HG02885 (cell line): ENCODE measurements at regions not wholly inside any gene's neighbourhood (a gene's known extent, or its start where the extent isn't known, plus 50 kb on each side); places are given as distances from the start of the nearest gene placed in this dataset.
"Not testable (repeated sequence)": the region's sequence is repeated elsewhere in the genome, so short reads cannot be mapped to it uniquely, and the experiment has no call there.

Experiments
- ATAC-seq: cut with Tn5 transposase; IDR thresholded peaks from one replicate; pipeline ENCODE4 v1.9.1; 2021; ENCODE audit warnings: mild to moderate bottlenecking; ENCODE audit not compliant: unreplicated experiment, poor library complexity

DNA sequence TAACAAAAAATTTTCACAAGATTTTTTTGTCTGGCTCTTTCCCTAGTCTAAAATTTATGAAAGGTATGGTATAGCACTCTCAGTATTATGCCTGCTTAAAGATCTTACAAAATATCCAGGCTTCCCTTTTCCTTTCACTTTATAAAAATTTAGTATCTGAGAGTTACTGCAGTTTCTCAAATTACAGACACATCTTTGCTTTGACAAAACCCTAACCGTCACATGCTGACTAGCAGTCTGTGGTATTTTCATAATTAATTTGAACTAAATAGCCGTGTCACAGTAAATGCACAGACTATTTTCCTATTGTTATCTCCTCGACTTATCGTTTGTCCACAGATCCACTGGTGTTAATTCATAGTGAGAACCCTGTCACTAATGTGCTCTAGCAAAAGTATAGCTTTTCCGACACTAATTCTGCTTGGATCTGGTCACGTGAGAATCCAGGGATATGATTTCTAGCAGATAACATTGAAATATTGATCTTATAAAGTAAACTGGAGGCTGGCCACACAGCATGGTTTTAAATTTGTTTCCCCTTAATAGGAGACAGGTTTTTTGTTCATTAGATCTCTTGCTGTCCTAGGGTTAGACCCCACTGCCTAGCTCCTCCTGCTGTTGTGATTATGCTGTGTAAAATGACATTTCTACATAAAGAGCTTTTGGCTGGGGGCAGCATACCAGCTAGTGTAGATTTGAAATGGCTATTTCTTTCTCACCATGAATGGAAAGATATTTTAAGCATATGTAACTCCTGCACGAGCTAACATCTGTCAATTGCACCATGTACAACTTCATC is 340.6 kb upstream of the SASH1 start:
- no peak for ATAC-seq

DNA sequence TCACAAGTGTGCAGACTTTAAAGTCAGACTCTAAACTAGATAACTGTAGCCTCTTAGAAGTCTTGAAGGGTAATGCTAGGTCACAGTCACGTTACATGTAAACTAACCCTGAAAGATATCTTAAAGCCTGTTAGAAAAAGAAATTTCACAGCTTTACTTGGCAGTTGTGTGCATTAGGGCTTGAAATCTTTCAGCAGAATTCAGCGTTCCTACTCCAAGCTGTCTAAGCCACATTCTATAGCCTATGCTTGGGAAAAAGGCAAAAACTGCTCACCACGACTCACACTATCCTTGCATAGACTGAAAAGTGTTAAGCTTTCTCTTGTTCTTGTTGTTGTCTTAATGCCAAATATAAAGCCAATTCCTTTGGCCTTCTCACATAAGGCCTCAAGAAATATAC is 338.0 kb upstream of the SASH1 start:
- ATAC-seq = no peak

DNA sequence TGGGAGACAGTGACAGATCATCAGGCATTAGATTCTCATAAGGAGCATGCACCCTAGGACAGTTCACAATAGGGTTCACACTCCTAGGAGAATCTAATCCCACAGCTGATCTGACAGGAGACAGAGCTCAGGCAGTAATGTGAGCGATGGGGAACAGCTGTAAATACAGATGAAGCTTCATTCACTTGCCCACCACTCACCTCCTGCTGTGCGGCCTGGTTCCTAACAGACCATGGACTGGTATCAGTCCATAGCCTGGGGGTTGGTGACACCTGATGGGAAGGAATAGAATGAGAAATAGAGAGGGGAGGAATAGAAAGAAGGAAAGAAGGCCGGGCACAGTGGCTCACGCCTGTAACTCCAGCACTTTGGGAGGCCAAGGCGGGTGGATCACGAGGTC is 336.8 kb upstream of the SASH1 start:
- no peak for ATAC-seq

DNA sequence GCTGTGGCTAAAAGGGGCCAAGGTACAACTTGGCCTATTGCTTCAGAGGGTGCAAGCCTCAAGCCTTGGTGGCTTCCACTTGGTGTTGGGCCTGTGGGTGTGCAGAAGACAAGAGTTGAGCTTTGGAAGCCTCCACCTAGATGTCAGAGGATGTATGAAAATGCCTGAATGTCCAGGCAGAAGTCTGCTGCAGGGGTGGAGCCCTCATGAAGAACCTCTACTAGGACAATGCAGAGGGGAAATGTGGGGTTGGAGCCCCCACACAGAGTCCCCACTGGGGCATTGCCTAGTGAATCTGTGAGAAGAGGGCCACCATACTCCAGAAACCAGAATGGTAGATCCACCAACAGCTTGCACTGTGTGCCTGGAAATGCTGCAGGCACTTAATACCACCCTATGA is 332.1 kb upstream of the SASH1 start:
- not testable (repeated sequence) for ATAC-seq

DNA sequence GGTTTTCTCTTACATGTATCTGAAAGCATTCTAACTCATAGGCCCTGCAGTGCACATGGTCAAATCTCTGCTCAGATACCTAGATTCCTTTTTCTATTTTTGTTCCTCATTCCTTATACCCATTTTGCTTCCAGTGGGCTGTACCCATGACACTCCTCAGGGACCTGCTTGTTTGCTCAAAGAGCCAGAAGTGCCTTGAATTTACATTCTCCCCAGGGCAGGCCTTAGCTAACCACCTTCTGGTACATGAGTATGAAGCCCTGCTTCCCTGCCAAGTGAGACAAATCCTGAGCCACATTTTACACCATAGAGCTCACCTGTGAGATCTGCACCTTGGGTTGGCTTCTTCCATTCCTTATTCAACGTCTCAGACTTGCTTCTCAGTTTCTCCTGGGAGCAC is 326.6 kb upstream of the SASH1 start:
- no peak for ATAC-seq

DNA sequence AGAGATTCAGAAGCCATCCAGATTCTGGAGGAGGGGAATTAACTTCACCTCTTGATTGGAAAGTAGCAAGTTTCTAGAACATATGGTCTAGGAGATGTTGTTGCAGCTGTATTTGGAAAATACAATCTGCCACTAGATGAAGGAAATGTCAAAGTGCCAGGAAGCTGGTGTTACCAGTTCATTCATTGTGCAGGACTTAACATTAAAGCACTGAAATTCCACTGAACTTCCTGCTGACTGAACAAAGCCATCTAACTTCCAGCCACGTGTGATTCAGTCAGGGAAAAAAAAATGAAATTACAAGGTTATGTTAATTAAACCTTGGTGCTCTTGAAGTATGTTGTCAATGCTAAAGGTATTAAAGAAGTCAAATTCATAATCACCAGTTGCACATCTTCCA is 321.5 kb upstream of the SASH1 start:
- ATAC-seq = no peak

DNA sequence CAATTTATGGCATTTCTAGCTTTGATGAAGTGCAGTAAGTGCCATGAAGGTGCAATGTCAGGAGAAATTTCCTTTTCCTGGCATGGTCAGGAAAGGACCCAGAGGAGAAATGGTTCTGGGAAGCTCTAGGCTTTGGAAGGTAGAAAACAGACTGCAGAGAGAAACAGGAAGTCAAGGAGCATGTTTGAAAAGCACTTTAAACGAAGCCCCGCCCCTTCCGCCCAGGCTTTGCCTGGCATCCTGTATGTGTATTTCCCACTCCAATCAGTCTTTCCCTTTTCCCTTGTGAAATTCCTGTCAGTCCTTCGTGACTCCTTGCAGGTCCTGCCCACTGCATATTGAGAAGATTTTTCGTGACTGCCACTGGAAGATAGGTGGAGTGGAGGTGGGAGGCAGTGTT is 320.9 kb upstream of the SASH1 start:
- ATAC-seq = no peak

DNA sequence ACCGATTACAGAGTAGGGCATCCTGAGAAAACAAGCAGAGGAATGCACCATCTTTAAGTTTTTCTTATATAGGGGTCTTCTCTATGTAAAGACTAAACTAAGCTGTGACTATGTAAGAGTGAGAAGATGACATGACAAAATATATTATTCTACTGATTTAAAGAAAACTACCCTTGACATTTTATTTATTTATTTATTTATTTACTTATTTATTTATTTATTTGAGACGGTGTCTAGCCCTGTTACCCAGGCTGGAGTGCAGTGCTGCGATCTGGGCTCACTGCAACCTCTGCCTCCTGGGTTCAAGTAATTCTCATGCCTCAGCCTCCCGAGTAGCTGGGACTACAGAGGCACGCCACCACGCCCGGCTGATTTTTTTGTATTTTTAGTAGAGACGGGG is 320.4 kb upstream of the SASH1 start:
- ATAC-seq = not testable (repeated sequence)

DNA sequence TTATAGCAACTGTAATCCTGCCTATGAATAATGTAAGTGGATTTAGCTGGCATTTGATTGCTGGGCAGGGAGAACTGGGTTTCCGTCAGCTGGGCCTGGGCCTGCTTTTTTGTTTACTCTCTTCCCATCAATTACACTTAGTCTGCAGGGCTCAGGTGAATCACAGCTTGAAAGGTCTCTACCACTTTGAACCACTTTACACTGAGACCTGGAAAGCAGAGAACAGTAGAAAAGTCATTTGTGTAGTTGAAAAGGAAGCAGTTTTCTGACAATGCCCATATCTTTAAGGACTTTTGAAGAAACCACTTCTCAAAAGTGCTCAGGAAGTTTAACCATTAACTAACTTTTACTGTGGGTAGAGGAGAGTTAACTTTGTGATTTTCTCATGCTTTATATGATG is 315.4 kb upstream of the SASH1 start:
- no peak for ATAC-seq

DNA sequence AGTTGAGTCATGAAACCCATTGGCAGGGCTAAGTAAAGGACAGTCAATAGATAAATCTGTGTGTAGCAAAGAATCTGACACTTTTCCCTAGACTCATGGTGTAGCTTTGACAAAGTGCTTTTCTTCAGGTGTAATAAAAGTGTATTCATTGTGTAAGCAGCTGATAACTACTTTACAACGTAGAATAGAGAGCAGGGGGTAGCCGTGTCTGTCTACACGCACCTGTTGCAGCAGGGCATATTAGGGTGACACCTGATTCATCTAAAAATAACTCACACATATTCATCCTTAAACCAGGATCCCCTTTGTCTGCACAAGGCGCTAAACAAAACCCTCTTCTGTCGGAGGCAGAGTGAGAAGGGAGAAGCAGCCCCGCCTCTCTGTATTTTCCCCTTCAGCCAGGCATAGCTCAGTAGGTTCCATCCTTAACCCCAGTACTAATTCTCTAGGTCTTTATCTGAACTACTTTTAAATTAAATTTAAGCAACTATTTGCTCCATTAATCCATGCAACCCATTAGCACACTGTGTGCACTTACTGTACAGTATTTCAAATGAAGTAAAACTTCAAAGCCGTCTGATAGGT is 306.7 kb upstream of the SASH1 start:
- no peak for ATAC-seq

DNA sequence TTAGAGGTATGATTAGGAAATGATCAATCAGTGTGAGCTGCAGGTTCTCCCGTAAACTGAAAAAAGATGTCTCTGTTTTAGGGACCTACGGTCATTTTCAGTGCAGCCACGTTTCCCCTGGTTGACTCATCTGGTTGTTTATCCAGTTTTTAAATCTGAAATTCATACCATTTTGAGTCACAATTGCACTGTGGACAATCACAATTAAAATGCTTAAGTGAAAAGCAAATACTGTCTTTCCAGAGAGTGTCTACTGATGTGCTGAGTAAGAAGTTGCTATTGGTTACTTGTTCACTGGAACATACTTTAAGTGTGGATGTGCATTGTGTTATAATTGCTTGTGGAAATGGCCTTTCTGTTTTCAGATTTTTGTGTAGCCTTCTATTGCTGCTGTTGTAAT is 305.1 kb upstream of the SASH1 start:
- ATAC-seq = no peak

DNA sequence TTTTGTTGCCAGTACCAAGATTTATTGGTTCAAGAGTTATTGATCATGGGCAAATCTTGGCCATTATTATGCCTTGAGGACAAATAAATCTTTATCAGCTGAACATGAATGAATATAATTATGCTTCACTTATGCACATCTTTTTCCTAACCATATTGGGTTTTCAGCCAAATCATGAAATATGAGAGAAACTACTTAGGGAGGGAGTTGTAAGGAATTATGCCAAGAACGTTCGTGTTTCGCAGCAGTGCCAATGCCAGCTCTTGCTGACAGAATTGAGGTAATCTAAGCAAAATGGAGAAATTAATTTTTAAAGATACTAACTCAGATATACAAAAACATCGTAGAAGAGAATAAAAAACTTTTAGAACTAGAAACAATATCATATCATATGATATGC is 301.1 kb upstream of the SASH1 start:
- no peak for ATAC-seq

DNA sequence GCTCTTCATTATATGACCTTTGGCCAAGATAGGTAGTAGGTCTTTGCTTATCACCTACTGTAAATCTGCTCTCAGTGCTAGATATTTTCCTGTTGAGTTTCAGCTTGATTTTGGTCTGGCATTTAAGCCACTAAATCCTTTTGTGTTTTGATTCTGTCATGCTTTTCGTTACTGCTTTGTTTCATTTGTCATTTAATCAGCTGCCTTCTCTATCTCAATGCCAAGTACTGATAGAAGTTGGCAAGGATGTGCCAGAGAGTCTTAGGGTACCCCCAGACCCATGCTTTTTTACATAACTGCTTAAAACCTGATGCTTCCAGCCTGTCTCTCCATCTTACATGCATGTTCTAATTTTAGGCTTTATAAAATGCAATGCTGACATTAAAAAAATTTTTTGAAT is 300.1 kb upstream of the SASH1 start:
- ATAC-seq = no peak

DNA sequence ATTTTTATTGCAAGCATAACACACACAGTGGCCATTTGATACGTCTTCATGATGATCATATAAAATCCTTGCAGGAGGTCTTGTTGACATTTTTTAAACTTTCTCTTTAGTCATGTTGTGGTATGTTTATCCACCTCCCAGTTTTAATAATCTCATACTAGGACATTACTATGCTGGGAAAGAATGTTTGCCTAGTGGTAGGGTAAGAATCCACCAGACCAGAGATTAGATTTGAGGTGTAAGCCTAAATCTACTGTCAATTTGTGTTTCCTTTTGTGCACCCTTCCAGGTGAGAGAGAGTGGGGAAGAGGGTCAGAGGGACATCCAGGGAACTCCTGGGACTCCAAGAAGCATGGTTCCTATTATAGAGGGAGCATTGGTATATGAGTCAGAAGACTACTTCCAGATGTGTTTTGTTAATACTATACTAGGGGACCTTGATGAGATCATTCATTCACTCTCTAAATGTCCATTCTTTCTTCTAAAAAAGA is 298.3 kb upstream of the SASH1 start:
- no peak for ATAC-seq

DNA sequence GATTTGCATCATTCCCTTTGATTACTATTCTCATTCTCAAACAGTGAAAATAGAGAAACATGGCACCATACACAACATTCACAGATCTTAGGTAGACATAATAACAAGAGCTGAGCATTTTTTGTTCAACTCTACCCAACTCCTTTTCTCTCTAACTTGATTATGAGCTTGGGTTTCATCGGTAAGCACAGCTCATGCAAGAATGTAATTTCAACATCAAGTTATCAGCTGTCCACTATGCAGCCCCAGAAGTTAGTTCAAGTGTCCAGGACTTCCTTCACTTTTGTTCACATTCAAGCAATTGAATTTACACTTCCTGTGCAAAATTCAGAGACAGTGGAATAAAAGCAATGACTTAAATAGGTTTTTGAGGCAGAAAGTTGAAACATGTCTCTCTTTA is 297.7 kb upstream of the SASH1 start:
- no peak for ATAC-seq

DNA sequence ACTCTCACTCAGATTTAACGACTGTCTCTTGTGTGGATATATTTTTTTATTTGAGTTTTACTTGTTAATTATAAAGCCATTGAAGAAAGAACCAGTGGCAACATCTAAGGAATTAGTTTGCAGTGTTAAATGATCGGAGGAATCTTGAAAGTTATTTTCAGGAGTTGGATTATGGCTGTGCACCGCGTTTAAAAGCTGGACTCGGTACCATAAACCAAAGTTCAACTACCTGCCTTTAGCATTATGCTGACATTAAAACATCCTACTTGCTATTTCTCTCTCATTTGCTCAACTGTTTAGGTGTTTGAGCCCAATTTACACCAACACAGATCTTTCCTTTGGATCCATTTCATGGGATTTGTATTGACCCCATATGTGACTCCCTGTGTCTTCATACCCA is 289.4 kb upstream of the SASH1 start:
- ATAC-seq = no peak

DNA sequence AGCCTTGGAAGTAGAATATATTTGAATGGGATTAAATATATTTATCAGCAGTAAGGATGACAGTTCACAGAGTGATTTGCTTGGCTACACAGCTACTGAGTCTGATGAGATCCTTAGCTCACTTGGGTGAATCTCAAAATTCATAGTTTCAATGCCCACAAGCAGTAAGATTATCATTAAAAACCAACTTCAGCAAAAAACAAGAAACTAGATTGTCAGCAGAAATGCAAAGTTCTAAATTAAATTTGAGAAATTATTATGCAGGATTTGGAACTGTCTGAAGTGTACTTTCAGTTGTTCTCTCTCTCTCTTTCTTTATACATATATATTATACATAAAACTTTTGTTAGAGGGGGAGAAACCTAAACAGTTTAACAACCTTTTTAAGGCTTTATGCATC is 288.8 kb upstream of the SASH1 start:
- no peak for ATAC-seq

DNA sequence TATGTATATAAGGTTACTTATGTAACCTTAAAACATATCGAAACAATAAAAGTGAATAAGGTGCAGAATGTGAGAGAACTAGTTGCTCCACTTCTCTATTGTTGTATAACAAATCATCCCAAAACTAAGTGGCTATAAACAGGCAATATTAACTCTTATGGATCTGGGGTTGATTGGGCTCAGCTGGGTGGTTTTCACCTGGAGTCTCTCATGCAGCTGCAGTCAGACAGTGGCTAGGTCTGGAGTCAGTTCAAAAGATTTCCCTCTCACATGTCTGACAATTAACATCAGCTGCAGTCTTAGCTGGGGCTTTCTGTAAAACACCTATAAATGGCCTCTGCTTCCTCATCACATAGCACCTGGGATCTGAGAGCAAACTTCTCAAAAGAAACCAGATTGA is 288.4 kb upstream of the SASH1 start:
- ATAC-seq = no peak

DNA sequence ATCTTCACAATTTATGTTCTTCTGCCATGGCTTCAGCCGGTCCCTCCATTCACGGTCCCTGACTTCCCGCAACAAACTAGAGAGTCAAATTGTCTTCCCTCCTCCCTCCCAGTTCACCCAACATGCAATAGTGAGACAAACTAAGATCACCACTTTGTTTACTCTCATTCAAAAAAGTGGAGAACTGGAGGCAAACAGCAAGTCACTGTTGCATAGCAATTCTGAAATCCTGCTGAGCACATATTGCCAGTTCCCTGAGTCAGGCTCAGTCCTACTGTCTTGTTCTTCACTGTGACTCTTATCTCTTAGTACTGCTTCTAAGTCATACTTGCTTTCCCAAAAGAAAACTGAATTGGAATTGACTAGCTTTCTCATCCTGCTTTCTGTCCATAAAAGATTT is 287.2 kb upstream of the SASH1 start:
- no peak for ATAC-seq

DNA sequence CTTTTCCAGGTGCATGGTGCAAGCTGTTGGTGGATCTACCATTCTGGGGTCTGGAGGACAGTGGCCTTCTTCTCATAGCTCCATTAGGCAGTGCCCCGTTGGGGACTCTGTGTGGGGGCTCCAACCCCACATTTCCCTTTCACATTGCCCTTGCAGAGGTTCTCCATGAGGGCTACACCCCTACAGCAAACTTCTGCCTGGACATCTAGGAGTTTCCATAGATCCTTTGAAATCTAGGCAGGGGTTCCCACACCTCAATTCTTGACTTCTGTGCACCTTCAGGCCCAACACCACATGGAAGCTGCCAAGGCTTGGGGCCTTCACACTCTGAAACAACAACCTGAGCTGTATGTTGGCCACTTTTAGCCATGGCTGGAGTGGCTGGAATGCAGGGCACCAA is 282.8 kb upstream of the SASH1 start:
- ATAC-seq = no peak

DNA sequence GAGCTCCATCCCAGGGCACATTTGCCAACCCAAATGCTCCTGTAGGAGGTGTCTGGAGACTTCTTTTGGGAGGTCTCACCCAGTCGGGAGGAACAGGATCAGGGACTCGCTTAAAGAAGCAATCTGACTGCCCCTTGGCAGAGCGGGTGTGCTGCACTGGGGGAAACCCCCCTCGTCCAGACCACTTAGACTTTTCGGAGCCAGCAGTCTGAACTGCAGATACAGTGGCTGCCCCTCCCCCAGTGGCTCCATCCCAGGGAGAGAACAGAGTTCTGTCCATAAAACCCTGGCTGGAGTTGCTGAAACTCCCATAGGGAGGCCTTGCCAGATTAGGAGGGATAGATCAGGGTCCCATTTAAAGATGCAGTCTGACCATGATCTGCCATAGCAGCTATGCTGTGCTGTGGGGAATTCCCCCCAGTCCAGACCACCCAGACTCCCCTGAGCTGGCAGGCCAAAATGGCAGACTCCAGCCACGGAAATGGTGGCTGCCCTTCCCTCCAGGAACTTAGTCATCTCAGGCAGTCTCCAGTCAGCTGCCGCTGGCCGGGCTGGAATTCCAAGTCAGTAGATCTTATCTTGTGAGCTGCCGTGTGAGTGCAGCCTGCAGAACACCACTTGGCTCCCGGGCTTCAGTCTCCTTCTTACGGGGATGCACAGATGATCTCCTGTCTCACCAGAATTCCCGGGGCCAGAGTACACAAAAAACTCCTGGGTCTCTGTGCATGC is 278.1 kb upstream of the SASH1 start:
- ATAC-seq = no peak
